ENCODE measurements at regions not wholly inside any gene's neighbourhood (a gene's known extent, or its start where the extent isn't known, plus 50 kb on each side); places are given as distances from the start of the nearest gene placed in this dataset.

- TF ChIP-seq FOXK2 (IDR thresholded peaks at IDR 0.05) = no peak
- no peak for TF ChIP-seq SUZ12 (IDR thresholded peaks at IDR 0.05)
- TF ChIP-seq ELF4 (IDR thresholded peaks at IDR 0.05) = no peak
Observed at GRCh38 chr2:123811846-123812245, 213.2 kb upstream of the CNTNAP5 start.
